ENCODE measurements at regions not wholly inside any gene's neighbourhood (a gene's known extent, or its start where the extent isn't known, plus 50 kb on each side); places are given as distances from the start of the nearest gene placed in this dataset.

- TF ChIP-seq, protein P1, sequence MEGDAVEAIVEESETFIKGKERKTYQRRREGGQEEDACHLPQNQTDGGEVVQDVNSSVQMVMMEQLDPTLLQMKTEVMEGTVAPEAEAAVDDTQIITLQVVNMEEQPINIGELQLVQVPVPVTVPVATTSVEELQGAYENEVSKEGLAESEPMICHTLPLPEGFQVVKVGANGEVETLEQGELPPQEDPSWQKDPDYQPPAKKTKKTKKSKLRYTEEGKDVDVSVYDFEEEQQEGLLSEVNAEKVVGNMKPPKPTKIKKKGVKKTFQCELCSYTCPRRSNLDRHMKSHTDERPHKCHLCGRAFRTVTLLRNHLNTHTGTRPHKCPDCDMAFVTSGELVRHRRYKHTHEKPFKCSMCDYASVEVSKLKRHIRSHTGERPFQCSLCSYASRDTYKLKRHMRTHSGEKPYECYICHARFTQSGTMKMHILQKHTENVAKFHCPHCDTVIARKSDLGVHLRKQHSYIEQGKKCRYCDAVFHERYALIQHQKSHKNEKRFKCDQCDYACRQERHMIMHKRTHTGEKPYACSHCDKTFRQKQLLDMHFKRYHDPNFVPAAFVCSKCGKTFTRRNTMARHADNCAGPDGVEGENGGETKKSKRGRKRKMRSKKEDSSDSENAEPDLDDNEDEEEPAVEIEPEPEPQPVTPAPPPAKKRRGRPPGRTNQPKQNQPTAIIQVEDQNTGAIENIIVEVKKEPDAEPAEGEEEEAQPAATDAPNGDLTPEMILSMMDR (conservative IDR thresholded peaks at IDR 0.05): no peak
- no peak for TF ChIP-seq EZH2 (IDR thresholded peaks at IDR 0.05; ENCODE audit: low read depth)
These were observed 149.6 kb upstream of the SYT13 start for GRCh38 chr11:45435706-45436105.

Measured in PC-9 (cell line).